GM21528 (cell line): ENCODE measurements at regions not wholly inside any gene's neighbourhood (a gene's known extent, or its start where the extent isn't known, plus 50 kb on each side); places are given as distances from the start of the nearest gene placed in this dataset.
"Not testable (repeated sequence)": the region's sequence is repeated elsewhere in the genome, so short reads cannot be mapped to it uniquely, and the experiment has no call there.

Source experiments
- ATAC-seq: cut with Tn5 transposase; IDR thresholded peaks from one replicate; pipeline ENCODE4 v1.9.1; 2021; ENCODE audit warnings: mild to moderate bottlenecking, moderate library complexity; ENCODE audit not compliant: unreplicated experiment, low FRiP score

GRCh38 chr13:104525467-104525866 lies 1459.2 kb upstream of the SLC10A2 start:
- no peak for ATAC-seq

- ATAC-seq: no peak
These were observed 1456.2 kb upstream of the SLC10A2 start for GRCh38 chr13:104522235-104523072.

GRCh38 chr13:104510422-104510821 lies 1444.2 kb upstream of the SLC10A2 start:
- no peak for ATAC-seq

GRCh38 chr13:104493502-104493901 lies 1427.3 kb upstream of the SLC10A2 start:
- ATAC-seq: not testable (repeated sequence)

GRCh38 chr13:104491916-104492315 lies 1425.7 kb upstream of the SLC10A2 start:
- ATAC-seq: no peak

DNA sequence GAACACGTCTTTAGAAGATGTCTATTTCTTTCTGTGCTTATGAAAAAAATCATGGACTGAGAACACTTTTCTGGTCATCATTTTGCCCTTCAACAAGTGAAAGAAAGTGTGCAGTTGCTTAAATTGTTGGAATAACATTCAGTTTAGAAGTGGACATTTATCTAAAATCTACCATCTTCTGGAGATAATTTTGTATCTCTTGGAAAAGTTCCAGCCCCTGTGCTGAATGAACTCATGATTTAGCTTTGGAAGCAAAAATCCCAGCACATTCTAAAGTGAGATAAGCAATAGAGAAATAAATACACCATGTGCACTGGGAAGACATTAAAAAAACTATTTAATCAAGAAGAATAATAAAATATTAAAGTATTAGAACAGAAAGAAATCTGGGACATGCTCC lies 1420.8 kb upstream of the SLC10A2 start:
- no peak for ATAC-seq

DNA sequence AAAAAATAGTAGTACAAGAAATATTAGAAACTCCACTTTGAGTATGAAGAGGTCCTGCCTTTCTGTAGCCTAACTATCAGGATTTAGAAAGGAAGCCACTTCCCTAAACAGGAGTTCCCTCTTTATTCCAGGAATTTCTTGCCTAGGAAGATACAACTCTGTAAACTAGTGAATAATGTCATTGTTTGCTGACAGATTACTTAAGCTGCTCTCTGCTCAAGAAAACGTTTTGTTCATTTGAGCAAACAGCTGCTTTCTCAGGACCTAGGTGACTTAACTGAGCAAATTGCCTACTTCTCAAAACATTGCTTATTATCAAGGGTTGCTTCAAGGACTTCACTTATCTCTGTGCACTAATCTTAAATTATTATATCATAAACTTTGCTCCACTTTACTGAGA lies 1419.4 kb upstream of the SLC10A2 start:
- no peak for ATAC-seq

- no peak for ATAC-seq
These were observed 1417.4 kb upstream of the SLC10A2 start for GRCh38 chr13:104483631-104484030.

- no peak for ATAC-seq
These were observed 1411.0 kb upstream of the SLC10A2 start for GRCh38 chr13:104477261-104477660.

- no peak for ATAC-seq
These were observed 1407.7 kb upstream of the SLC10A2 start for GRCh38 chr13:104473936-104474335.

- no peak for ATAC-seq
These were observed 1399.8 kb upstream of the SLC10A2 start for GRCh38 chr13:104466016-104466415.

DNA sequence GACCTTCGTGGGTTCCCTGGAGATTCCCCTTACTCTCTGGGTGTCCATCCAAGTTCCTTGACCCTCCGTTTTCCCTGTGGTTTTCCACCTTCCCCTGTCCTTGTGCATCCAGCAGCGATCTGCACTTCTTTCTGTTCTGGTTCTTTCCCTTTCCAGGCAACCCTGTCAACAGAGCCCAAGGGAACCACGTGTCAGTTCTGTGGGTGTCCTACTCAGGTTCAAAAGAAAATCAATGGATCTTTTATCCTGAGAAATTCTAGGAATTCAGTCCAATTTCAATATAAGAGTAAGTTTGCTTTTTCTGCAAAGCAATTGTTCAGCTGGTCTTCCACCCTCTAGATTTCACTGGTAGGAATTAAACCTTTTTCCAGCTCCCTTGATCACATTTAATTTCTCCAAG lies 1394.8 kb upstream of the SLC10A2 start:
- ATAC-seq: no peak

- ATAC-seq: no peak
These were observed 1394.3 kb upstream of the SLC10A2 start for GRCh38 chr13:104460554-104460953.

DNA sequence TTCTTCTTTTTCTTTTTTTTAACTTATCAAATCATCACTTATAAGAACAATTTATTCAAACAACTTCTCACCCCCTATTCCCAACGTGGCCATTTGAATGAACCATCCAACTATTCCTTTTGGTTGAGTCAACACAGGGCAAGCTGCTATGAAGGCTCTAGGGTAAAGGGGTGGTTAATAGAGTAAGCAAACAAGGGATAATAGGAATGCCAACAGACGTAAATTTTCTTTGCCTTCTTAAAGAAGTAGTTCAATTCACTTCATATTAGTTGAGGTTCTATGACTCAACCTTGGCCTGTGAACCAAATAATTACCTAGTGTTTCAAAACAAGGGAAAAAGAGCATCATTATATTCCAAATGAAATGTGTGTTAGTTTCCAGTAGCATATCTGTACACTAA lies 1383.8 kb upstream of the SLC10A2 start:
- no peak for ATAC-seq

DNA sequence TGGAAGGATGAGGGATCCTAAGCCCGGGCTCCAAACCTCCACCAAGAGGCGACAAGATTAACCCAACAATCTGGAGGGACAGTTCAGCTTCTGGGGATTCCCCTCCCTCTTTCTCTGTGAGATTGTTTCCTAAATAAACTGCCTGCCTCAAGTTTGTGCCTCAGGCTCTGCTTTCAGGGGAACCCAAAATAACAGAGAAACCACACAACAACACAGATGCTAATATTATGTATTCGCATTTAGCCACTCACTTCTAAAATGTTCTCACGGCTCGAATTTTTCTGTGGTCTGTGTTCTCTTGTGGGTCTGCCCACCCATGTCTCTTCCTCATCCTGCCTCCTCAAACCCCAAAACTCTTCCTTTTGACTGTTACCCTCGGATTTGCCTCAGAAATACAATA lies 1381.1 kb upstream of the SLC10A2 start:
- ATAC-seq: no peak

GRCh38 chr13:104442536-104442935 lies 1376.3 kb upstream of the SLC10A2 start:
- ATAC-seq: no peak

GRCh38 chr13:104436555-104436954 lies 1370.3 kb upstream of the SLC10A2 start:
- ATAC-seq: no peak

DNA sequence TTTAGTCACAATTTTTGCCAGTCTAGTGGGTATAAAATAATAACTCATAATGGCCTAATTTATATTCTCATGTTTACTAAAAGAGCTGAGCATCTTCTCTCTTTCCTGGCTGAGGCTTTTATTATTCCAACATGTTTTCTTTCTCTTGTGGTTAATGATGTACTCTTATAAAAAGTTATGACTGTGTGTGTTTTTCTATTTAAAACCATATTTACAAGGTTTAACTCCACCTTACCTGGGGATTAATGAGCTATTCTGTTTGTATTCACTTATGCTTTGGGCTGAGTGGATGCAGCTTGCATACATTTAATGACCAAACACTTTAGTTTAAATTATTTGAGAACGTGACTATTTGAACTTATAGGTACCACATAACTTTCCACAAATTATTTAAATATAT lies 1365.7 kb upstream of the SLC10A2 start:
- no peak for ATAC-seq

DNA sequence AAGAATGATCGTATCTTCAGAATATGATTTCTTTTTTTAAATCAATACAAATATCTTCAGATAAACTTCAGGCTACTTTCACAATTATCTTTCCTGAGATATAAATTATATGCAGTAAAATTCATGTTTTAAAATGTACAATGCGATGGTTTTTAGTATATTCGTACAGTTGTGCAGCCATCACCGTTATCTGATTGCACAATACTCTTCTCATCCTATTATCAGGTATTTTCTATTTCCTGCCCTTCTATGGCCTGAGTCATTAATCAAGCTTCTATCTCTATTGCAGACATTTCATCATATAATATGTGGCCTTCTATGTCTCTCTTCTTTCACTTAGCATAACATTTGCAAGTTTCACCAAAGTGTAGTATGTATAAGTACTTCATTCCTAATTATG lies 1360.2 kb upstream of the SLC10A2 start:
- no peak for ATAC-seq

- no peak for ATAC-seq
These were observed 1356.5 kb upstream of the SLC10A2 start for GRCh38 chr13:104422668-104423067.

- ATAC-seq: no peak
These were observed 1350.8 kb upstream of the SLC10A2 start for GRCh38 chr13:104416973-104417372.

GRCh38 chr13:104414771-104415170 lies 1348.6 kb upstream of the SLC10A2 start:
- ATAC-seq: no peak

DNA sequence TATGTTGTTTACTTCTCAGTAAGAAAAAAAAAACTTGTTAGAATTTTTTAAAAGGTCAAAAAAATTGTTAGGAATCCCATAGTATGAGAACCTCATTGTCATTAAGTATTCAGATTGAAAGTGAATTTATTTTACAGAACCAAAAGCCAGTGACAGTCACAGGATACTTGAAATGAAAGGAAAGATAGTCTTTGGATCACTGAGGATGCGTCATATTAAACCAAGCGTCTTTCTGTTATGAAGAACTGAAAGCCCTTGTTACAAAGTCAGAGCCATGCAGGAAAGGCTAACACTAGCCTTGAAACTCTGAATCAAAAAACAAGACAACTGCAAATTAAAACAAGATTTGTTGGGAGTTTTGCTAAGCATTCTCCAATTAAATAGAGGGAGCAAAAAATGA lies 1348.0 kb upstream of the SLC10A2 start:
- no peak for ATAC-seq
